SK-N-SH (cell line): ENCODE measurements at regions not wholly inside any gene's neighbourhood (a gene's known extent, or its start where the extent isn't known, plus 50 kb on each side); places are given as distances from the start of the nearest gene placed in this dataset.
A peak's percentile ranks its signal among the peaks of the same experiment; 100 is the strongest.

Experiments used
- CTCF ChIA-PET: fragments of 300-600, 350-600 bp; formaldehyde crosslinking; extraction: SDS; loops from one replicate; lab custom pipeline; 2021; lab: Yijun Ruan, JAX
- POLR2A ChIA-PET: fragments of 350-600 bp; sonication (Branson Sonifier 250); formaldehyde crosslinking; extraction: SDS; loops from one replicate; lab custom pipeline; 2020; ENCODE audit warnings: antibody characterized with exemption, inconsistent platforms; lab: Yijun Ruan, JAX
- DNase-seq: peaks from one replicate; pipeline ENCODE4 v3.0.0; 2012
- H2AFZ ChIP-seq: fragments of 200-600 bp; sonication (generic); 2 replicates; pipeline ENCODE4 v1.8.1; 2016; ENCODE audit warnings: antibody characterized with exemption, mild to moderate bottlenecking, low read depth
- H3F3A ChIP-seq: fragments of 200-600 bp; sonication (generic); replicated peaks from 2 replicates; pipeline ENCODE3; 2016; ENCODE audit warnings: antibody characterized with exemption, mild to moderate bottlenecking; ENCODE audit not compliant: insufficient read depth
- H3K27ac ChIP-seq, 2 experiments: fragments of 200-500 bp in 1 of 2; fragments of 200-600 bp in 1 of 2; sonication (Bioruptor generic) in 1 of 2; sonication (generic), shearing (Covaris generic) in 1 of 2; 2 replicates each; pipeline versions ENCODE4 v1.5.1 to v1.6.1; 2014 to 2016; ENCODE audit warnings: low read depth in 2 of 2, inconsistent platforms in 1 of 2, low read length in 1 of 2, mild to moderate bottlenecking in 1 of 2, mixed read lengths in 1 of 2
- H3K27me3 ChIP-seq: fragments of 200-600 bp; sonication (generic), shearing (Covaris generic); 2 replicates; pipeline ENCODE4 v1.6.1; 2016; ENCODE audit warnings: mixed run types; ENCODE audit not compliant: insufficient read depth
- H3K36me3 ChIP-seq, 2 experiments: fragments of 200-500 bp in 1 of 2; fragments of 200-600 bp in 1 of 2; sonication (Bioruptor generic) in 1 of 2; sonication (generic) in 1 of 2; replicated peaks in 1 of 2; 2 replicates each; pipeline versions ENCODE3 to v1.5.1; 2014 to 2016; ENCODE audit warnings: low read length in 1 of 2, mild to moderate bottlenecking in 1 of 2; ENCODE audit not compliant: insufficient read depth in 2 of 2, control insufficient read depth in 1 of 2
- H3K4me1 ChIP-seq, 2 experiments: fragments of 200-500 bp in 1 of 2; fragments of 200-600 bp in 1 of 2; sonication (Bioruptor generic) in 1 of 2; sonication (generic), shearing (Covaris generic) in 1 of 2; 2 replicates each; pipeline versions ENCODE4 v1.5.1 to v1.6.1; 2014 to 2016; ENCODE audit warnings: low read depth in 1 of 2, low read length in 1 of 2, mixed run types in 1 of 2; ENCODE audit not compliant: insufficient read depth in 2 of 2, control insufficient read depth in 1 of 2
- H3K4me2 ChIP-seq: fragments of 200-600 bp; sonication (generic), shearing (Covaris generic); 2 replicates; pipeline ENCODE4 v1.6.1; 2017; ENCODE audit warnings: mixed run types
- H3K4me3 ChIP-seq, 2 experiments: fragments of 200-500 bp in 1 of 2; fragments of 200-600 bp in 1 of 2; sonication (Bioruptor generic) in 1 of 2; sonication (generic), shearing (Covaris generic) in 1 of 2; 2 replicates each; pipeline versions ENCODE4 v1.5.1 to v1.8.1; 2014 to 2016; ENCODE audit warnings: low read depth in 2 of 2, inconsistent platforms in 1 of 2, low read length in 1 of 2, mild to moderate bottlenecking in 1 of 2, mixed read lengths in 1 of 2, moderate library complexity in 1 of 2
- H3K79me2 ChIP-seq: fragments of 200-600 bp; sonication (generic); 2 replicates; pipeline ENCODE4 v1.8.1; 2017; ENCODE audit warnings: mild to moderate bottlenecking; ENCODE audit not compliant: insufficient read depth
- H3K9ac ChIP-seq: fragments of 200-600 bp; sonication (generic); 2 replicates; pipeline ENCODE4 v1.6.1; 2017; ENCODE audit warnings: mixed run types
- H3K9me2 ChIP-seq: fragments of 200-600 bp; sonication (generic); 2 replicates; pipeline ENCODE4 v1.6.1; 2017; ENCODE audit warnings: mixed run types
- H3K9me3 ChIP-seq: fragments of 200-600 bp; sonication (generic); 2 replicates; pipeline ENCODE4 v1.6.1; 2017; ENCODE audit warnings: mixed run types, mild to moderate bottlenecking, moderate library complexity
- H4K20me1 ChIP-seq: fragments of 200-600 bp; sonication (generic); 2 replicates; pipeline ENCODE4 v1.6.1; 2017; ENCODE audit warnings: mild to moderate bottlenecking, mixed run types; ENCODE audit not compliant: insufficient read depth
- ELF1 ChIP-seq: IDR thresholded peaks from 2 replicates; pipeline ENCODE4 v1.4.0; 2012
- EP300 ChIP-seq, 2 experiments: IDR thresholded peaks; 2 replicates each; pipeline versions ENCODE4 v1.4.0 to v1.6.1; 2012; ENCODE audit warnings: borderline replicate concordance in 1 of 2, low read depth in 1 of 2, low read length in 1 of 2
- FOXJ3 ChIP-seq: sonication (generic); formaldehyde crosslinking; IDR thresholded peaks from 2 replicates; pipeline ENCODE4 v1.5.1; 2020; ENCODE audit warnings: mild to moderate bottlenecking, missing genetic modification reagents
- FOXM1 ChIP-seq: IDR thresholded peaks from 2 replicates; pipeline ENCODE4 v1.4.0; 2012; ENCODE audit warnings: low read depth, mild to moderate bottlenecking
- JUND ChIP-seq: IDR thresholded peaks from 2 replicates; pipeline ENCODE4 v1.4.0; 2012
- MXI1 ChIP-seq: IDR thresholded peaks from 2 replicates; pipeline ENCODE4 v1.6.1; 2012; ENCODE audit warnings: mild to moderate bottlenecking, low read depth, low read length, improper control_type of control experiment
- NRF1 ChIP-seq: IDR thresholded peaks from 2 replicates; pipeline ENCODE4 v1.6.1; 2012; ENCODE audit warnings: low read depth, mild to moderate bottlenecking, low read length
- RAD21 ChIP-seq: IDR thresholded peaks from 2 replicates; pipeline ENCODE4 v1.6.1; 2012; ENCODE audit warnings: mild to moderate bottlenecking, low read length
- RXRA ChIP-seq: IDR thresholded peaks from 2 replicates; pipeline ENCODE4 v1.4.0; 2012; ENCODE audit warnings: low read depth, mild to moderate bottlenecking, borderline replicate concordance
- SIN3A ChIP-seq: IDR thresholded peaks from 2 replicates; pipeline ENCODE4 v1.6.1; 2012; ENCODE audit warnings: low read depth, mild to moderate bottlenecking, low read length, moderate library complexity, borderline replicate concordance
- SMC3 ChIP-seq: IDR thresholded peaks from 2 replicates; pipeline ENCODE4 v1.6.1; 2012; ENCODE audit warnings: low read depth, low read length, improper control_type of control experiment
- TCF12 ChIP-seq: IDR thresholded peaks from 2 replicates; pipeline ENCODE4 v1.4.0; 2012
- USF1 ChIP-seq: IDR thresholded peaks from 2 replicates; pipeline ENCODE4 v1.4.0; 2012; ENCODE audit warnings: low read depth, borderline replicate concordance
- WGBS: methylation state at CpG from one replicate; pipeline ENCODE4 v1.1.6; 2017; ENCODE audit warnings: low lambda C conversion rate; 5-methylcytosine and 5-hydroxymethylcytosine counted together
- TF ChIP-seq, protein P1 (sequence below): fragments of 150-350 bp; IDR thresholded peaks from 2 replicates; pipeline ENCODE4 v1.6.1; 2016; ENCODE audit warnings: mild to moderate bottlenecking, low read depth, low read length
- TF ChIP-seq, protein P2 (sequence below): fragments of 200-600 bp; sonication (generic); IDR thresholded peaks from 2 replicates; pipeline ENCODE4 v1.6.1; 2017; ENCODE audit warnings: antibody characterized with exemption, mild to moderate bottlenecking, moderate library complexity

GRCh38 chr15:79378394-79379109, 53.6 kb upstream of the MINAR1 start:
- Histone ChIP-seq H3F3A (peaks cover 5% of the 10 kb centered on the region), H3K27ac (no peak overlapping the region), H2AFZ (no peak overlapping the region), H3K9ac (no peak overlapping the region), H3K9me3 (no peaks in the 10 kb centered on the region), H3K79me2 (no peaks in the 10 kb centered on the region), H3K4me1 (no peaks in the 10 kb centered on the region), H3K4me2 (no peak overlapping the region), H3K4me3 (no peak overlapping the region), H3K27me3 (no peaks in the 10 kb centered on the region), H3K9me2 (no peaks in the 10 kb centered on the region), H4K20me1 (no peaks in the 10 kb centered on the region), H3K36me3 (no peaks in the 10 kb centered on the region)
- 95% methylated on average over 3 of the region's 3 CpGs for WGBS
- POLR2A ChIA-PET, result no interaction called here
- CTCF ChIA-PET, result interaction anchor here (1.2 to 7.1 kb wide), 6 partner anchors 11 to 479 kb away, joined by 3 to 198 read pairs (median 92); partner anchors contain the start of gene MINAR1
- TF ChIP-seq MXI1 (no peak), JUND (no peak), USF1 (0 out of 2 replicates have a peak, but pooled peaks have one; percentile 4), RXRA (no peak), EP300 (IDR thresholded peaks at IDR 0.05; ENCODE audit: borderline replicate concordance in 1 of 2, low read depth in 1 of 2, low read length in 1 of 2) (no peak)
- TF ChIP-seq, protein P1, sequence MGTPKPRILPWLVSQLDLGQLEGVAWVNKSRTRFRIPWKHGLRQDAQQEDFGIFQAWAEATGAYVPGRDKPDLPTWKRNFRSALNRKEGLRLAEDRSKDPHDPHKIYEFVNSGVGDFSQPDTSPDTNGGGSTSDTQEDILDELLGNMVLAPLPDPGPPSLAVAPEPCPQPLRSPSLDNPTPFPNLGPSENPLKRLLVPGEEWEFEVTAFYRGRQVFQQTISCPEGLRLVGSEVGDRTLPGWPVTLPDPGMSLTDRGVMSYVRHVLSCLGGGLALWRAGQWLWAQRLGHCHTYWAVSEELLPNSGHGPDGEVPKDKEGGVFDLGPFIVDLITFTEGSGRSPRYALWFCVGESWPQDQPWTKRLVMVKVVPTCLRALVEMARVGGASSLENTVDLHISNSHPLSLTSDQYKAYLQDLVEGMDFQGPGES, result no peak
- no peak for DNase-seq

GRCh38 chr15:79380755-79381497, 51.2 kb upstream of the MINAR1 start:
- TF ChIP-seq ELF1 (no peak), RAD21 (peak; percentile 95), NRF1 (no peak), RXRA (no peak), TCF12 (no peak), FOXM1 (no peak), SIN3A (no peak), SMC3 (peak; percentile 96), FOXJ3 (CRISPR knock-in tag) (no peak)
- TF ChIP-seq, protein P2, sequence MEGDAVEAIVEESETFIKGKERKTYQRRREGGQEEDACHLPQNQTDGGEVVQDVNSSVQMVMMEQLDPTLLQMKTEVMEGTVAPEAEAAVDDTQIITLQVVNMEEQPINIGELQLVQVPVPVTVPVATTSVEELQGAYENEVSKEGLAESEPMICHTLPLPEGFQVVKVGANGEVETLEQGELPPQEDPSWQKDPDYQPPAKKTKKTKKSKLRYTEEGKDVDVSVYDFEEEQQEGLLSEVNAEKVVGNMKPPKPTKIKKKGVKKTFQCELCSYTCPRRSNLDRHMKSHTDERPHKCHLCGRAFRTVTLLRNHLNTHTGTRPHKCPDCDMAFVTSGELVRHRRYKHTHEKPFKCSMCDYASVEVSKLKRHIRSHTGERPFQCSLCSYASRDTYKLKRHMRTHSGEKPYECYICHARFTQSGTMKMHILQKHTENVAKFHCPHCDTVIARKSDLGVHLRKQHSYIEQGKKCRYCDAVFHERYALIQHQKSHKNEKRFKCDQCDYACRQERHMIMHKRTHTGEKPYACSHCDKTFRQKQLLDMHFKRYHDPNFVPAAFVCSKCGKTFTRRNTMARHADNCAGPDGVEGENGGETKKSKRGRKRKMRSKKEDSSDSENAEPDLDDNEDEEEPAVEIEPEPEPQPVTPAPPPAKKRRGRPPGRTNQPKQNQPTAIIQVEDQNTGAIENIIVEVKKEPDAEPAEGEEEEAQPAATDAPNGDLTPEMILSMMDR, result peak; percentile 95
- TF ChIP-seq, all 33 proteins: peak for 3
- no peaks in the 10 kb centered on the region for H3K9me2 ChIP-seq
- no peak overlapping the region for H3K4me2 ChIP-seq
- H3K27me3 ChIP-seq, result no peaks in the 10 kb centered on the region
- H3K4me3 ChIP-seq, result peak overlapping the region in 1 of 2 experiments; percentile 33; a peak in 1 of 4 replicates
- H4K20me1 ChIP-seq, result no peaks in the 10 kb centered on the region
- H3F3A ChIP-seq, result peaks cover 5% of the 10 kb centered on the region
- peaks cover 0 to 3% of the 10 kb centered on the region in 2 experiments; a peak in 1 of 4 replicates for H3K4me1 ChIP-seq
- H3K36me3 ChIP-seq, result no peaks in the 10 kb centered on the region
- POLR2A ChIA-PET, result interaction anchor here (0.7 to 2.0 kb wide), 3 partner anchors 473 to 692 kb away, joined by 3 to 6 read pairs (median 5); no protein-coding TSS in a partner anchor
- no peak overlapping the region for H2AFZ ChIP-seq
- H3K9me3 ChIP-seq, result no peaks in the 10 kb centered on the region
- H3K79me2 ChIP-seq, result no peaks in the 10 kb centered on the region
- peak; percentile 76 for DNase-seq
- no peak overlapping the region for H3K27ac ChIP-seq
- 50% methylated on average over 4 of the region's 4 CpGs for WGBS
- no peak overlapping the region for H3K9ac ChIP-seq
- CTCF ChIA-PET, result interaction anchor here (0.5 to 7.1 kb wide), 103 partner anchors 8 to 1609 kb away, joined by 3 to 198 read pairs (median 4); partner anchors contain the start of gene MINAR1
